B cell (primary cell): ENCODE measurements at regions not wholly inside any gene's neighbourhood (a gene's known extent, or its start where the extent isn't known, plus 50 kb on each side); places are given as distances from the start of the nearest gene placed in this dataset.

ENCODE experiments used
- ATAC-seq: fragments of 200-7000 bp; cut with Tn5 transposase; one replicate; pipeline ENCODE4 v1.10.0; 2021; ENCODE audit warnings: low read depth, mild to moderate bottlenecking, moderate number of reproducible peaks, moderate library complexity
- CTCF ChIA-PET: fragments of 350-600 bp; sonication (Branson Sonifier 250); formaldehyde crosslinking; loops from one replicate; lab custom pipeline; 2021; ENCODE audit warnings: antibody characterized with exemption, inconsistent platforms; lab: Charles Lee
- POLR2A ChIA-PET: fragments of 350-600 bp; sonication (Branson Sonifier 250); formaldehyde crosslinking; loops from one replicate; lab custom pipeline; 2021; ENCODE audit warnings: antibody characterized with exemption; lab: Charles Lee
- DNase-seq: peaks from one replicate; pipeline ENCODE4 v3.0.0; 2013
- H2AFZ ChIP-seq: 2 replicates; pipeline ENCODE4 v1.6.1; 2012; ENCODE audit warnings: mild to moderate bottlenecking, low read depth, low read length; ENCODE audit not compliant: insufficient read depth, poor library complexity, severe bottlenecking
- H3K27ac ChIP-seq, 2 donors: 1 replicate in 1 of 2; 2 replicates in 1 of 2; pipeline ENCODE4 v1.5.1; 2012 to 2013; ENCODE audit warnings: low read length in 2 of 2, mild to moderate bottlenecking in 2 of 2, moderate library complexity in 1 of 2
- H3K27me3 ChIP-seq, 4 experiments: fragments of 200-600 bp in 1 of 4; sonication (generic) in 1 of 4; replicated peaks in 1 of 4; 1 replicate in 2 of 4; 2 replicates in 2 of 4; pipeline versions ENCODE4 v1.6.1 to v1.7.0; 2013 to 2016; ENCODE audit warnings: low read length in 3 of 4, mild to moderate bottlenecking in 2 of 4, mixed read lengths in 1 of 4, moderate library complexity in 1 of 4; ENCODE audit not compliant: insufficient read depth in 4 of 4, control insufficient read depth in 3 of 4; ENCODE audit errors: control extremely low read depth in 1 of 4
- H3K36me3 ChIP-seq, 2 experiments: replicated peaks in 1 of 2; 1 replicate in 1 of 2; 2 replicates in 1 of 2; pipeline versions ENCODE4 v1.6.1 to v1.7.1; 2013; ENCODE audit warnings: low read length in 1 of 2; ENCODE audit not compliant: insufficient read depth in 2 of 2, control insufficient read depth in 1 of 2; ENCODE audit errors: control extremely low read depth in 1 of 2, extremely low read depth in 1 of 2
- H3K4me1 ChIP-seq, 2 donors: fragments of 200-600 bp in 1 of 2; sonication (generic) in 1 of 2; 1 replicate in 1 of 2; 2 replicates in 1 of 2; pipeline versions ENCODE4 v1.5.1 to v1.6.1; 2013 to 2017; ENCODE audit warnings: low read length in 2 of 2; ENCODE audit not compliant: control insufficient read depth in 2 of 2, insufficient read depth in 2 of 2
- H3K4me2 ChIP-seq: replicated peaks from 2 replicates; pipeline ENCODE3; 2012; ENCODE audit warnings: mild to moderate bottlenecking, low read depth, low read length; ENCODE audit not compliant: poor library complexity, severe bottlenecking
- H3K4me3 ChIP-seq, 5 experiments: fragments of 200-600 bp in 1 of 5; sonication (generic) in 1 of 5; 1 replicate in 3 of 5; 2 replicates in 2 of 5; pipeline versions ENCODE4 v1.5.1 to v1.7.0; 2011 to 2016; ENCODE audit warnings: low read length in 4 of 5, mild to moderate bottlenecking in 4 of 5, low read depth in 2 of 5, control low read depth in 1 of 5, moderate library complexity in 1 of 5; ENCODE audit not compliant: insufficient read depth in 1 of 5; ENCODE audit errors: control extremely low read depth in 1 of 5, extremely low read depth in 1 of 5
- H3K79me2 ChIP-seq: fragments of 200-600 bp; sonication (generic); one replicate; pipeline ENCODE4 v1.6.0; 2016; ENCODE audit warnings: low read length; ENCODE audit not compliant: control insufficient read depth, insufficient read depth
- H3K9ac ChIP-seq: fragments of 200-600 bp; sonication (generic); 2 replicates; pipeline ENCODE4 v1.6.1; 2017; ENCODE audit warnings: mild to moderate bottlenecking, low read length, moderate library complexity
- H3K9me3 ChIP-seq, 3 donors: one replicate each; pipeline versions ENCODE4 v1.6.1 to v1.7.1; 2013; ENCODE audit warnings: low read length in 2 of 3; ENCODE audit not compliant: control insufficient read depth in 2 of 3, insufficient read depth in 1 of 3; ENCODE audit errors: control extremely low read depth in 1 of 3
- H4K20me1 ChIP-seq: 2 replicates; pipeline ENCODE4 v1.6.0; 2012; ENCODE audit warnings: mild to moderate bottlenecking, low read length; ENCODE audit not compliant: insufficient read depth, control insufficient read depth, poor library complexity, severe bottlenecking
- H3K27ac Mint-ChIP-seq: one replicate; pipeline ENCODE4 v1.8.0; 2021; ENCODE audit warnings: mixed read lengths
- H3K27me3 Mint-ChIP-seq: one replicate; pipeline ENCODE4 v1.8.0; 2021; ENCODE audit warnings: mixed read lengths
- H3K4me1 Mint-ChIP-seq: one replicate; pipeline ENCODE4 v1.8.0; 2021; ENCODE audit warnings: mixed read lengths
- H3K4me3 Mint-ChIP-seq: one replicate; pipeline ENCODE4 v1.8.0; 2021; ENCODE audit warnings: mixed read lengths
- H3K9me3 Mint-ChIP-seq: one replicate; pipeline ENCODE4 v1.8.0; 2022; ENCODE audit warnings: mixed read lengths; ENCODE audit not compliant: insufficient read depth
- EZH2 ChIP-seq: IDR thresholded peaks from 2 replicates; pipeline ENCODE4 v1.6.1; 2012; ENCODE audit warnings: borderline replicate concordance, low read depth, mild to moderate bottlenecking, moderate library complexity, low read length; ENCODE audit not compliant: insufficient read depth, poor library complexity, severe bottlenecking
- WGBS: methylation state at CpG from one replicate; pipeline ENCODE4 v1.1.5; 2013; ENCODE audit warnings: missing lambda C conversion rate; ENCODE audit not compliant: insufficient coverage; 5-methylcytosine and 5-hydroxymethylcytosine counted together
- intact Hi-C: fragments of 100-400 bp; cut with micrococcal nuclease; formaldehyde crosslinking; loops from one replicate; pipeline ENCODE4 v1.10.0; 2022
- TF ChIP-seq, protein P1 (sequence below): fragments of 200-600 bp; IDR thresholded peaks from one replicate; pipeline ENCODE4 v1.8.0; 2022; ENCODE audit warnings: antibody characterized with exemption, mild to moderate bottlenecking

DNA sequence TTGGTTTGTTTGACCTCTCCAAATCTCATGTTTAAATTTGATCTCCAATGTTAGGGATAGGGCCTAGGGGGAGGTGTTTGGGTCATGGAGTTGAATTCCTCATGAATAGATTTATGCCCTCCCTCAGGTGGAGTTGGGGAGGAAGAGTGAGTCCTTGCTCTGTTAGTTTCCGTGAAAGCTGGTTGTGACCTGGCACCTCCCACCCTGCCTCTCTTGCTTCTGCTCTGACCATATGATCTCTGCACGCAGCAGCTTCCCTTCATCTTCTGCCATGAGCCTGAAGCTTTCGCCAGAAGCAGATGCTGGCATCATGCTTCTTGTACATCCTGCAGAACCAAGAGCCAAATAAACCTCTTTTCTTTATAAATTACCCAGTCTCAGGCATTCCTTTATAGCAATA, 231.6 kb upstream of the ERBB4 start:
- no peak overlapping the region for H2AFZ ChIP-seq
- no peak overlapping the region for H3K27ac ChIP-seq
- intact Hi-C loops = no loop called here
- Mint-ChIP-seq H3K4me1 (no peaks in the 10 kb centered on the region), H3K27me3 (no peaks in the 10 kb centered on the region), H3K9me3 (no peaks in the 10 kb centered on the region), H3K4me3 (no peak overlapping the region), H3K27ac (no peak overlapping the region)
- DNase-seq (no peak), ATAC-seq (no peak)
- POLR2A ChIA-PET = no interaction called here
- H3K79me2 ChIP-seq = no peaks in the 10 kb centered on the region
- H3K4me1 ChIP-seq = no peaks in the 10 kb centered on the region
- no peak overlapping the region for H3K9ac ChIP-seq
- no peaks in the 10 kb centered on the region for H3K9me3 ChIP-seq
- TF ChIP-seq EZH2 = no peak
- TF ChIP-seq, protein P1, sequence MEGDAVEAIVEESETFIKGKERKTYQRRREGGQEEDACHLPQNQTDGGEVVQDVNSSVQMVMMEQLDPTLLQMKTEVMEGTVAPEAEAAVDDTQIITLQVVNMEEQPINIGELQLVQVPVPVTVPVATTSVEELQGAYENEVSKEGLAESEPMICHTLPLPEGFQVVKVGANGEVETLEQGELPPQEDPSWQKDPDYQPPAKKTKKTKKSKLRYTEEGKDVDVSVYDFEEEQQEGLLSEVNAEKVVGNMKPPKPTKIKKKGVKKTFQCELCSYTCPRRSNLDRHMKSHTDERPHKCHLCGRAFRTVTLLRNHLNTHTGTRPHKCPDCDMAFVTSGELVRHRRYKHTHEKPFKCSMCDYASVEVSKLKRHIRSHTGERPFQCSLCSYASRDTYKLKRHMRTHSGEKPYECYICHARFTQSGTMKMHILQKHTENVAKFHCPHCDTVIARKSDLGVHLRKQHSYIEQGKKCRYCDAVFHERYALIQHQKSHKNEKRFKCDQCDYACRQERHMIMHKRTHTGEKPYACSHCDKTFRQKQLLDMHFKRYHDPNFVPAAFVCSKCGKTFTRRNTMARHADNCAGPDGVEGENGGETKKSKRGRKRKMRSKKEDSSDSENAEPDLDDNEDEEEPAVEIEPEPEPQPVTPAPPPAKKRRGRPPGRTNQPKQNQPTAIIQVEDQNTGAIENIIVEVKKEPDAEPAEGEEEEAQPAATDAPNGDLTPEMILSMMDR = no peak
- H3K4me3 ChIP-seq = no peak overlapping the region
- WGBS = 98% methylated on average over 3 of the region's 3 CpGs
- no peak overlapping the region for H3K4me2 ChIP-seq
- H3K27me3 ChIP-seq = no peaks in the 10 kb centered on the region
- CTCF ChIA-PET = interaction anchor here (1.9 kb wide), 1 partner anchor 8 kb away, joined by 5 read pairs; no protein-coding TSS in a partner anchor
- no peaks in the 10 kb centered on the region for H4K20me1 ChIP-seq
- no peaks in the 10 kb centered on the region for H3K36me3 ChIP-seq

DNA sequence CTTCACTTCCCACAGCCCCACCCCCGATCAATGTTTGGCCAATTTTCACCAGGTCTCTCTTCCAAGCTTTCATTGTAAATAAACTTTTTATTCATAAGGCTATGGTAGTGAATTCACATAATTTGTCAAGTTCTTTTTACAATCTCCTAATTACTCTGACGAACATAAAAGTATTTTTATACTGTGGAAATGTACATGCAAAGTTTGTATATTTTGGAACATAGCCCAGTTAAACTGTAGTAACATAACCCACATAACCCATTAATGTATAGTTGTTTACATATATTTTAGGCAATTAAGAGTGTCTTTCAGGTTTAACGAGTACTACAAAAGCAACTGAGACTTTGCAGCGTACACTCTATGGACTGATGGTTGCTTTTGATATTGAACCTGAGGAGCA, 228.3 kb upstream of the ERBB4 start:
- Mint-ChIP-seq H3K4me3 (no peak overlapping the region), H3K4me1 (no peaks in the 10 kb centered on the region), H3K9me3 (no peaks in the 10 kb centered on the region), H3K27me3 (no peaks in the 10 kb centered on the region), H3K27ac (no peak overlapping the region)
- H3K27me3 ChIP-seq = no peaks in the 10 kb centered on the region
- no peaks in the 10 kb centered on the region for H3K79me2 ChIP-seq
- H3K4me2 ChIP-seq = no peak overlapping the region
- no peak overlapping the region for H3K9ac ChIP-seq
- no peak overlapping the region for H3K27ac ChIP-seq
- intact Hi-C loops = no loop called here
- no peaks in the 10 kb centered on the region for H4K20me1 ChIP-seq
- DNase-seq (no peak), ATAC-seq (no peak)
- H3K36me3 ChIP-seq = no peaks in the 10 kb centered on the region
- H3K4me3 ChIP-seq = no peak overlapping the region
- no peak overlapping the region for H2AFZ ChIP-seq
- ChIA-PET POLR2A (no interaction called here), CTCF (interaction anchor here (1.6 kb wide), 1 partner anchor 9 kb away, joined by 4 read pairs; no protein-coding TSS in a partner anchor)
- WGBS = no CpG with 5 or more reads among the region's 4 CpGs
- H3K9me3 ChIP-seq = no peaks in the 10 kb centered on the region
- TF ChIP-seq EZH2 = no peak
- TF ChIP-seq, protein P1 = no peak
- H3K4me1 ChIP-seq = no peaks in the 10 kb centered on the region
